ENCODE measurements at regions not wholly inside any gene's neighbourhood (a gene's known extent, or its start where the extent isn't known, plus 50 kb on each side); places are given as distances from the start of the nearest gene placed in this dataset.
"Not testable (repeated sequence)": the region's sequence is repeated elsewhere in the genome, so short reads cannot be mapped to it uniquely, and the experiment has no call there.

- DNase-seq = peak; percentile 79
Observed at GRCh38 chr16:26598061-26598460, 468.7 kb upstream of the C16orf82 start.

GRCh38 chr16:26598998-26599784, 467.5 kb upstream of the C16orf82 start:
- DNase-seq = no peak

GRCh38 chr16:26599785-26600104, 467.0 kb upstream of the C16orf82 start:
- no peak for DNase-seq

- DNase-seq = no peak
Observed at GRCh38 chr16:26601335-26601734, 465.4 kb upstream of the C16orf82 start.

DNA sequence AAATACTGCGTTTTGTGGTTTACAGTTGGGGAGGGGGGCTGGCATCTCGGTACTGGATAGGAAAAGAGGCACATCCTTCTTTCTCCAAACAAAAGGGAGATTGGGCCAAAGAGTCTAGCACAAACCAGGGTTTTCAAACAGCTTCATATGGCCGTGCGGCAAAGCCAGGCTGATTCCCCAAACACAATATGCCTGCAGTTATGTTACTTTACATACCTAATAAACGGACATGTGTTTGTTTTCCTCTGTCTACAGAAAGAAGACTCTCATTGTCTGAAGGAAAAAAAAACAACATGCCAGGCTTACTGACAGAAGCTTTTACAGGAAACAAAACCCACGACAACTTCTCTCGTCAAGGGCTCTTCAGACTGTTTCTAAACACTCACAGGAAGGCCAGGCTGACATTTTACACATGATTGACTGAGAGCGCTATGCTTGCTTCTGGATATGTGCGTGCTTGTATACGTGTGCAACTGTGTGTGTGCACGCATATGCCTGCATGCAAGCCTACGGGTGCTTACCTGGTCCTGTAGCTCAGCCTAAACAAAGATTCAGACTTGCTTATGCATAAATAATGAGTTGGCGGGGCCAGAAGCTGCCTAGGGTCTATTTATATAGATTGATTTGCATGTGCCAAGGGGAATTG, 461.0 kb upstream of the C16orf82 start:
- DNase-seq = no peak

DNA sequence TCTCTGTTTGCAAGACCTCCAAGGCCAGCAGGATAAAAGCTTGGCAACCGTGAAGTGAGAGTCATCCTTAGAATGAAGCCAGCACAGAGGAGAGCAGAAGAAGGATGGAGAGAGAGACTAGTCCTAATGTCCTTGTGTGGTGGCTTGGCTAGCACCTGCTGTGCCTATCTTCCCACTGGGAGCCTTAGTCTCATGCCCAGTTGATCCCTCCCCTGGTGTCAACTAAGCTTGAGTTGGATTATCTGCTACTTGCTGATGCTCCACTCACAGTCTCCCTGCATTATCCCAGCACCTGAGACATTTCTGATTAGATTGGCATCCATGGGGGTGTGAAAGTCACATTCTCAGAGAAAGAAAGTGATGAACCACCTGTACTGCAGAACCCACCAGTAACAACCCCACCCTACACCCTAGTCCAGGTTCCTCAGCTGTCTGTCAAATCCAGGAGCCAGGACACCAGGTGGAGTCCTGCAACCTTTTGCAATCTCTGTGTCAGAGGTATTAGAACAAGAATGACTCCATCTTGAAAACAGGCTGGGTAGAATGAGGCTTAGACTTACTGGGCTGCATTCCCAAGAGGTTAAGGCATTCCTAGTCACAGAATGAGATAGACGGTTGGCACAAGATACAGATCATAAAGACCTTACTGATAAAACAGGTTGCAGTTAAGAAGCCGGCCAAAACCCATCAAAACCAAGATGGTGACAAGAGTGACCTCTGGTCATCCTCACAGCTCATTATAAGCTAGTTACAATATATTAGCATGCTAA, 460.2 kb upstream of the C16orf82 start:
- DNase-seq = no peak

- DNase-seq = no peak
Observed at GRCh38 chr16:26614237-26614841, 452.4 kb upstream of the C16orf82 start.

- DNase-seq = no peak
Observed at GRCh38 chr16:26623442-26623841, 443.3 kb upstream of the C16orf82 start.

DNA sequence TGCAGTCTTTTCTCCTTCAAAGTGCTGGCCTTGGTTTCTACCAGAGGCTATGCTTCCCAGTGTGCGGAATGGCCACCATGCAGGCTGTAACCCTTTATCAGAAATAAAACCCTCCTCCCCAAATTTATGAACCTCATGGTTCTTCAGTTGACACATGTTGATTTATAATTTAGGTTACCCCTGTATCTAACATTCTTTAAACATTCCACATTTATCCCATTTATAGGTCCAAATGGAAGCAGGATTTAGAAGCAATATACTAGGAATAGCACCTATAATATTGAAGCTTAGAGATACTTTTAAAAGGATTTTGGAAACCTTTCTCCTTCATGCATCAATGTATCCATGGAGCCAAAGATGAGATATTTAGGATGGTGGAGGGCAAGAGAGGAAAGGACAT, 438.8 kb upstream of the C16orf82 start:
- DNase-seq = no peak

DNA sequence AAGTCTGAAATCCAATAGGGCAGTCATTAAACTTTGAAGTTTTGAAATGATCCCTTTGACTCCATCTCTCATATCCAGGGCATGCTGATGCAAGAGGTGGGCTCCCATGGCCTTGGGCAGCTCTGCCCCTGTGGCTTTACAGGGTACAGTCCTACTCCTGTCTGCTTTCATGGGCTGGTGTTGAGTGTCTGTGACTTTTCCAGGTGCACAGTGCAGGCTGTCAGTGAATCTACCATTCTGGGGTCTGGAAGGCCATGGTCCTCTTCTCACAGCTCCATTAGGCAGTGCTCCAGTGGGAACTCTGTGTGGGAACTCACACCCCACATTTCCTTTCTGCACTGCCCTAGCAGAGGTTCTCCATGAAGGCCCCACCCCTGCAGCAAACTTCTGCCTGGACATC, 435.4 kb upstream of the C16orf82 start:
- not testable (repeated sequence) for DNase-seq

DNA sequence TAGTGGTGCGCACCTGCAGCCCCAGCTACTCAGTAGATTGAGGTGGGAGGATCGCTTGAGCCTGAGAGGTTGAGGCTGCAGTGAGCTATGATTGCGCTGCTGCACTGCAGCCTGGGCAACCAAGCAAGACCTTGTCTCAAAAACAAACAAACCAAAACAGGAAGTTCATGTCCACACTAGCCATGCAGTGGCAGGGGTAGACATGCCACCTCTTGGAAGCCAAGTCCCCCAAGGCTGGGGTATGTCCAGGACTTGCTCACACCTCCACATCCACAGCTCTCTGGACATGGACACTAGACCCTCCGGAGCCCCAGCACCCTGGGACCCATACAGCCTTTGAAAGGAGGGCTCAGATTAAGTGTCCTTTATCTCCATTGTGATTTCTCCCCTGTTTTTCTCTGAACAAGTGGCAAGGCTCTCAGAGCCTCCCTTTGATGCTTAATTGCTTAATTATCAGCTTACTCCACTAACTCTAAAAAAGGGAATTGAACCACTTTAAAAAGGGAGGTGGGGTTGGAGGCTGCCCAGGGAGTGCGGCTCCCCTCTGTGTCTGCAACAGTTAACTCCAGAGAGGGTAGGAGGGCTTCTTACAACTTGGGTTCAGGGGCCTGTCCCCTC, 424.6 kb upstream of the C16orf82 start:
- DNase-seq = no peak

GRCh38 chr16:26643519-26643918, 423.2 kb upstream of the C16orf82 start:
- no peak for DNase-seq

DNA sequence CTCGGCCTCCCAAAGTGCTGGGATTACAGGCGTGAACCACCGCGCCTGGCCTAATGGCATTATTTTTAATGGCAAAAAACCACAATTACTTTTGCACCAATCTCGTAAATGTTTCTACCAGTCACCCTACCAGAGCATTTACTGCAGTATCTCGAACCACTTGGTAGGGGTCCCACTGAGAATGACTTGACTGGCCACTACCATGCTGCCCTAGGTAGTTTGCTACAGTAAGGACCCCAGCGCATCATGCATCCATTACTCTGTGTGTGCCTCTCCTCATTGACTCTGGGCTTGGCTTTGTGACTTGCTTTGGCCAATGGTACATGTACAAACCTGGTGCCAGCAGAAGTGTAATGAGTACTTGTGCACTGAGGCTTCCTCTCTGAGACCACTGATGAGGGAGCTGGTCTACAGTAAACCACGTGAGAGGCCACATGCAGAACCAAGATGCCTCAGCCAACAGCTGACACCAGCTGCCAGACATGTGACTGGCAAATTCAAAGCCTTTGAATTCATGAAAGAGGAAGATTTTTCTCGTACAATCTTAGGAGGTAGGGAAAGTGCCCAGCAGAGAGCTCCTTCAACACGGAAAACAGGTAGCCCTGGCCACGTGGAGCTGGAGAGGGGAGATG, 421.7 kb upstream of the C16orf82 start:
- DNase-seq = no peak

DNA sequence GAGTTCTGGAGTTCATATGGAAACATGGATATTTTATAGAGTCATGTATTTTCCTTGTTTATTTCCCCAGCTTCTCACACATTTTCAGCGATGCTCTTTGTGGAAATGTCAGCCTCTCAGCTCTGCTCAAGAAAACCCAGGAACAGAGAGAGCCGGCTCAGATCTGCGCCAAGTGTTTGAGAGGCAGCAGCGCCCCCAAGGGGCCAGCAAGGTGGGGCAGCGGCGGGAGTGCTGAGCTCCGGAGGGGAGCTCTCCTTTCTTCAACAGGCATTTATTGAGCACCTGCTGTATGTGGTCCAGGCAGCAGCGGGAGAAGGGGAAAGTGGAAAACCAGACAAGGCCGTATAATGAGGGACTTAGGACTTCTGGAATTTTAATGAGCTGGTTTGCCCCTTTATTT, 421.1 kb upstream of the C16orf82 start:
- DNase-seq = peak; percentile 80

- DNase-seq = no peak
Observed at GRCh38 chr16:26647870-26648269, 418.9 kb upstream of the C16orf82 start.

GRCh38 chr16:26648851-26649250, 417.9 kb upstream of the C16orf82 start:
- DNase-seq = no peak

DNA sequence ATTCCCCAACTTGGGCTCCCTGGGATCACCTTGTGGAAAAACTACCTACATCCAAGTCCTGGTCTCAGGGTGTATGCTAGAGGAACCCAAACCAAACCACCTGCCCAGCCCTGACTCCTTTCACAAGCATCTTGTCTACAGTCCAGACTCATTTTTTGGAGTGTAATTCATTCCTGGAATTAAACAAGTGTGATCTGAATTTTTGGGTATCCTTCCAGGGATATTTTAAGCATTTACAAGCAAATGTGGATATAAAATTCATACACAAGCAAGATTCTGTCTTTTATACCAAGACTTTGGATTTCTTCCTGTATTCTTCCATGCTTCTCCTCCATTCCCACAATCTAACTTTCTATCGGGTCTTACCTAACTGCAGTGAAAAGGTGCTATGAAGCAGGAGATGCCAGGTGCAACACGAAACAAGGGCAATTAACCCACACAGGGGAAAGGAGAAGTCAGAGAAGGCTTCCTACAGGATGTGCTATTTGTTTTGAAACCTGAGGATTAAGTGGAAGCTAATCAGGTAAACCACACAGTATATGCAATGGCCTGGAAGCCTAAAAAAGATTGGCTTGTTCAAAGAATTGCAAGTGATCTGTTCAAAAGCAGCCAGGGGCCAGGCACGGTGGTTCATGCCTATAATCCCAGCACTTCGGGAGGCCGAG, 417.2 kb upstream of the C16orf82 start:
- DNase-seq = no peak

GRCh38 chr16:26651464-26651863, 415.3 kb upstream of the C16orf82 start:
- DNase-seq = no peak

DNA sequence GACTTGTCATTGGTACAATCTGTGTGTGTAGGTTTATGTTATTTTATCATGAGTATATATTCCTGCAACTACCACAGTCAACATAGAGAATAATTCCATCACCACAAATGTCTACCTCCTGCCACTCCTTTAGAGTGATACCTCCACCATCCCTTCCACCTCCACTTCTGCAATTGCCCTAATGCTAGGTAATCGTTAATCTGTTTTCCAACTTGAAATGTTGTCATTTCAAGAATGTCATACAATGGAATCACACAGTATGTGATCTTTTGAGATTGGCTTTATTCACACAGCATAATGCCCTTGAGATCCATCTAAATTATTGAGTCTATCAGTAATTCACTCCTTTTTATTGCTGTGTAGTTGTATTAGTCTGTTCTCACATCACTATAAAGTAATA, 414.8 kb upstream of the C16orf82 start:
- DNase-seq = no peak

GRCh38 chr16:26658486-26658885, 408.2 kb upstream of the C16orf82 start:
- DNase-seq = no peak

- DNase-seq = no peak
Observed at GRCh38 chr16:26658915-26659314, 407.8 kb upstream of the C16orf82 start.

DNA sequence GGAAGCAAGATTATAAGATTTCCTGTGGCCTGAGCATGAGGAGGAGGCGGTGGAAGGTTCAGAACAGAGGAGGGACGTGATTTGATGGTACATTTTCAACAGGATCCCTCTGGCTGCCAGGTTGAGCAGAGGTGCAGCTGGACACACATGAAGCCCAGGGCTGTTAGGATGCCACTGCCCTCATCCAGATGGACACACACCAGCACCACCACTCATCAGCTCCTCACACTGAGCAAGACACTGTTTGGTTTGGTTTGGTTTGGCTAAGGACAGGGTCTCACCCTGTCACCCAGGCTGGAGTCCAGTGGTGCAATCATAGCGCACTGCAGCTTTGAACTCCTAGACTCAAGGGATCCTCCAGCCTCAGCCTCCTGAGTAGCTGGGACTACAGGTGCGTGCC, 402.6 kb upstream of the C16orf82 start:
- no peak for DNase-seq

All from activated CD8-positive, alpha-beta memory T cell treated with anti-CD3 and anti-CD28 coated beads, Interleukin-2, amount 50 U/mL, for 48 hours (primary cell).